Left hindlimb (tissue), 1 donor: ENCODE measurements at regions not wholly inside any gene's neighbourhood (a gene's known extent, or its start where the extent isn't known, plus 50 kb on each side); places are given as distances from the start of the nearest gene placed in this dataset.

Source experiments
- DNase-seq: peaks from one replicate; pipeline ENCODE4 v3.0.0-alpha.2; 2018

DNA sequence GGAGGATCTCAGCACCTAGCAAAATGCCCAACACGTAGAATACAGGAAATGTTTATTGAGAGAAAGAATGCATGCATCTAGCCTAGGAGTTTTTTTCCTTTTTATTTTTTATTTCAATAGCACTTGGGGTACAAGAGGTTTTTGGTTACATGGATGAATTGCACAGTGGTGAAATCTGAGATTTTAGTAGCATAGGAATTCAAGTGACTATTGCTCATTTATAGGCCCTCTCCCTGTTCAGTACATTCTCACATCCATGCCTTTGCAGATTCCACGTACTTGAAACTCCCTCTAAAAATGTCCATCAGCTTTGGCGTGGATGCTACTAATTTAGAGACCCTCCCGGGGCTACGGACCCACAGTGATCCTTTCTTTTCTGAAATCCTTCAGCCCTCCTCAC is 61.7 kb upstream of the PIAS1 start:
- no peak for DNase-seq

DNA sequence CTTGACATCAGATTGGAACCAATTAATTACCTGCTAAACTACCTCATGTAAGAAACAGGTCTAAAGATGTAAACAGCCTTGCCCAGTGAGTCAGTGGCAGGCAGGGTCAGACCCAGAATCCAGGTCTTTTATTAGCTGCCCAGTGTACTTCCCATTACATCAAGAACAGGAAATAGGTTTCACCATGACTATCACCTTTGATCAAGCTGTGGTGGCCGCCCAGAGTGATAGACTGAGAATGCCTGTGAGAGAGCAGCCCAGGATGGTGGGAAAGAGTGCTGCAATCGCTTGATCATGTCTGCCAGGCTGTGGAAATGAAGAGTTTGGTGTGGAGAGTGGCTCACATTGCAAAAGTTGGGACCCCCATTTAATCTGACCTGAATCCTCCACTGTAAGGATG is 61.3 kb upstream of the PIAS1 start:
- DNase-seq, result no peak

DNA sequence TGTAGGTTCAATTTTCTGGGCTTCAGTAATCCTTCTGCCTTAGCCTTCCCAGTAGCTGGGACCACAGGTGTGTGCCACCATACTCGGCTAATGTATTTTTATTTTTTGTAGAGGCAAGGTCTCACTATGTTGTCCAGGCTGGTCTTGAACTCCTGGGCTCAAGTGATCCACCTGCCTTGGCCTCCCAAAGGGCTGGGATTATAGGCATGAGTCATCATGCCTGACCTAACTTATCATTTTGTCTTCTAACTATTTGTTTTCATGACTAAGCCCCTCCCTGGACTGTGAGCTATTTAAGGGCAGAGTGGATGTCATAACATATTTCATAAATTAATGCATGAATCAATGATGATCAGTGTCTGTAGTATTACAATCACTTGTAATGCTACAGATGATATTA is 56.1 kb upstream of the PIAS1 start:
- no peak for DNase-seq

DNA sequence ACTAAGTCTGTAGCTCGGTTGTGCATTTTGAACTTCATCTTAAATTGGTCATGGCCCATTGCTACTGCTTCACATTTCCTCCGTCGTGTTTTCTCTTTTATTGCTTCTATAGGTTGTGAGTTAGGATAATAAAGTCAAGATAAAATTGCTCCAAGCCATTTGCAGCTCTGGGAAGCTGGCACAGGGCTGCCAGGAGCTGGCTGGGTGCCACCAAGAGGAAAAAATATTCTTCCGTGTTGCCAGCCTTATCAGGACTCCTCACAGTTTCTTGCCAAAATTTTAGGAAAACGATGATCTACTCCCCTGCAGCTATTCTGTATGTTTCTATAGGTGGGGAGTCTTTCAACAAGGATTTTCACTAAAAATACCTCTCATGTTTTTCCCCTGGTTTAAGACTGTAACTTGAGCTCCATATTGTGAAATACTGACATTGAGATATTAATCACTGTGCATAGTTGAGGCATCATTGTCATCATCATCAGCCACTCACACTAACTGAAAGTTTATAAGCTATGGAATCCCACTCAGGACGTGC is 55.4 kb upstream of the PIAS1 start:
- no peak for DNase-seq

DNA sequence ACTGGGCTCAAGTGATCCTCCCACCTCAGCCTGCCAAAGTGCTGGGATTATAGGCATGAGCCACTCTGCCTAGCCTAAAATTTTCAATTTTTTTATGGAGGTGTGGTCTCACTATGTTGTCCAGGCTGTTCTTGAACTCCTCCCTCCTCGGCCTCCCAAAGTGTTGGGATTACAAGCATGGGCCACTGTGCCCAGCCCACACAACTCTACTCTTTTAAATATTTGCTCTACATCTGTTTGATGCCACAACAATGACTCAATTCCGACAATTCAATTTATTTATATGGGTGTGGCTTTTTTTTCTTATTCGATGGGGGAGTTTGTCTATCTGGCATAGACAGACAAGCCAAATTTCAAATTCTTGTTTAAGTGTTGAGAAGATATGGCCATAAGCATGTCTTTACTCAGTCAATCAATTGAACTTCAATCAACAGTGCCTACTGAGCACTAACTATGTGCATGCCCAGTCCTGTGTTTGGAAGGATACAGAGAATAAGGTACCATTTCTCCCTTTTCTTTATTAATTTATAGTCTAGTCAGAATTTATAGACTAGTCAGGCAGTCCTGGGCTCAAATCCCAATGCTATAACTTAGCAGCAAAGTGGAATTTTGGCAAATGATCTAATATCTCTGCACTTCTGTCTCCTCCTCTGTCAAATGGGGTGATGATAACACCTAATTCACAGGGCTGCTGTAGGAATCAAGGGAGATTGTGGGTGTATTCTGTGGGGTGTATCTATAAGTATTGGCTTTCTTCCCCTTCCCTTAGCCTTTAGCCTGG is 54.6 kb upstream of the PIAS1 start:
- DNase-seq, result no peak

DNA sequence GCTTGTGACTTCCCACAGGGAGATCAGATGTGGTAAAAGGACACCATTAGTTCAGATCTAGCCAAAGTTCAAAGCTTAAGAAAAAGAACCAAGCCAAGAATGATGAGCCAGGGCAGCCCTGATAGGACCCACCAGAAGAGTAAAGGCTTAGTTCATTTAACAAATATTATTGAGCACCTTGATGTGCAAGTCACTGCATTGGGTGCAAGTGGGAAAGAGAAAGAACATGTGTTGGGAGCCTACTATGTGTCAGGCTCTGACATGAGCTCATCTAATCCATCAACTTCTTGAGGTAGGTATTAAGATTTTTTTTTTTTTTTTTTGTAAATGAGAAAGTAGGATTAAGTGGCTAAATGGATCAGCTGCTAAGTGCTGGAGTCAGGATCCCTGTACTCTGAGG is 53.4 kb upstream of the PIAS1 start:
- no peak for DNase-seq

DNA sequence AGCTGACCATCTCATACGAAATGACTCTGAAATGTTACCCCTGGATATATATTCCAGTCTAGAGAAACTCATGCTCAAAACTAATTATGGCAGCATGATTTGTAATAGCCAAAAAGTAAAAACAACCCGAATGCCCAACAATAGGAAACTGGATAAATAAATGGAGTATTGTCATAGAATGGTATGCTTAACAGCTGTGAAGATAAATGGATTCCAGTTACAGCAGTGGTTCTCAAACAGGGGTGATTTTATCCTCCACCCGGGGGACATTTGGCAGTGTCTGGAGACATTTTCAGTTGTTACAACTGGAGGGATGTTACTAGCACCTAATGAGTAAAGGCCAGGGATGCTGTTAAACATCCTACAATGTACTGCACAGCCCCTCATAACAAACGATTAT is 52.3 kb upstream of the PIAS1 start:
- DNase-seq, result no peak

DNA sequence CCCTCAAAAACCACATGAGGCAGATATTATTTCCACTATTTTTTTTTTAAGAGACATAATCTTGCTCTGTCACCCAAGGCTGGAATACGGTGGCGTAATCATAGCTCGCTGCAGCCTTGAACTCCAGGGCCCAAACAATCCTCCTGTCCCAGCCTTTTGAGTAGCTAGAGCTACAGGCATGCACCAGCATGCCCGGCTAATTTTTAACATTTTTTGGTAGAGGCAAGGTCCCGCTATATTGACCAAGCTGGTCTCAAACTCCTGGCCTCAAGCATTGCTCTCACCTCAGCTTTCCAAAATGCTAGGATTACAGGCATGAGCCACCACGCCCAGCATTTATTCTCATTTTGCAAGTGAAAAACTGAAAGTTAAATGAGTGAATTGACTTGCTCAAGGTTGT is 50.8 kb upstream of the PIAS1 start:
- no peak for DNase-seq
